ENCODE measurements at regions not wholly inside any gene's neighbourhood (a gene's known extent, or its start where the extent isn't known, plus 50 kb on each side); places are given as distances from the start of the nearest gene placed in this dataset.

- TF ChIP-seq POLR2A (IDR thresholded peaks at IDR 0.05): no peak
- no peak for TF ChIP-seq CTCF (IDR thresholded peaks at IDR 0.05)
Observed at GRCh38 chr1:98102345-98103030, 181.7 kb upstream of the DPYD start.
